OCI-LY1 (cell line): ENCODE measurements at regions not wholly inside any gene's neighbourhood (a gene's known extent, or its start where the extent isn't known, plus 50 kb on each side); places are given as distances from the start of the nearest gene placed in this dataset.

Experiments used
- H2AFZ ChIP-seq: fragments of 200-600 bp; sonication (generic), shearing (Covaris generic); 2 replicates; pipeline ENCODE4 v1.6.0; 2014; ENCODE audit warnings: antibody characterized with exemption, mild to moderate bottlenecking, low read length
- H3F3A ChIP-seq: fragments of 200-600 bp; sonication (generic), shearing (Covaris generic); 2 replicates; pipeline ENCODE4 v1.6.0; 2014; ENCODE audit warnings: mild to moderate bottlenecking, antibody characterized with exemption, low read length, moderate library complexity; ENCODE audit not compliant: insufficient read depth
- H3K27ac ChIP-seq: fragments of 200-600 bp; sonication (generic); 2 replicates; pipeline ENCODE4 v1.5.1; 2014; ENCODE audit warnings: low read length, mixed run types, mild to moderate bottlenecking, low read depth; ENCODE audit not compliant: poor library complexity, severe bottlenecking
- H3K27me3 ChIP-seq: fragments of 200-600 bp; sonication (generic); 2 replicates; pipeline ENCODE4 v1.6.0; 2014; ENCODE audit warnings: antibody characterized with exemption, mild to moderate bottlenecking, low read length, moderate library complexity; ENCODE audit not compliant: insufficient read depth
- H3K36me3 ChIP-seq: fragments of 200-600 bp; sonication (generic); 2 replicates; pipeline ENCODE4 v1.6.1; 2014; ENCODE audit warnings: mild to moderate bottlenecking, antibody characterized with exemption, low read length, moderate library complexity, mixed read lengths; ENCODE audit not compliant: insufficient read depth
- H3K4me1 ChIP-seq: fragments of 200-600 bp; sonication (generic); 2 replicates; pipeline ENCODE4 v1.5.1; 2014; ENCODE audit warnings: mild to moderate bottlenecking, low read length, moderate library complexity; ENCODE audit not compliant: insufficient read depth, severe bottlenecking
- H3K4me2 ChIP-seq: fragments of 200-600 bp; sonication (generic), shearing (Covaris generic); 2 replicates; pipeline ENCODE4 v1.6.1; 2014; ENCODE audit warnings: low read length
- H3K4me3 ChIP-seq: fragments of 200-600 bp; sonication (generic); 2 replicates; pipeline ENCODE4 v1.5.1; 2014; ENCODE audit warnings: low read length, low read depth, mild to moderate bottlenecking, mixed read lengths; ENCODE audit not compliant: poor library complexity, severe bottlenecking
- H3K79me2 ChIP-seq: fragments of 200-600 bp; shearing (Covaris generic); 2 replicates; pipeline ENCODE4 v1.6.1; 2016; ENCODE audit warnings: mixed run types, low read length, mixed read lengths; ENCODE audit not compliant: insufficient read depth
- H3K9ac ChIP-seq: fragments of 200-600 bp; sonication (generic), shearing (Covaris generic); 2 replicates; pipeline ENCODE4 v1.6.1; 2014; ENCODE audit warnings: mild to moderate bottlenecking, low read length, mixed read lengths
- H3K9me2 ChIP-seq: fragments of 200-600 bp; sonication (generic), shearing (Covaris generic); 2 replicates; pipeline ENCODE4 v1.6.1; 2014; ENCODE audit warnings: low read depth, mild to moderate bottlenecking, low read length, mixed read lengths
- H3K9me3 ChIP-seq: fragments of 200-600 bp; shearing (Covaris generic); 2 replicates; pipeline ENCODE4 v1.6.1; 2014; ENCODE audit warnings: low read length, mixed read lengths
- H4K20me1 ChIP-seq: fragments of 200-600 bp; sonication (generic), shearing (Covaris generic); 2 replicates; pipeline ENCODE4 v1.6.0; 2016; ENCODE audit warnings: mild to moderate bottlenecking, low read length; ENCODE audit not compliant: insufficient read depth
- EZH2 ChIP-seq: fragments of 200-600 bp; sonication (generic), shearing (Covaris generic); IDR thresholded peaks from 2 replicates; pipeline ENCODE4 v1.8.0; 2017; ENCODE audit warnings: borderline replicate concordance, mixed run types, mild to moderate bottlenecking, antibody characterized with exemption, low read length, moderate library complexity, mixed read lengths
- TF ChIP-seq, protein P1 (sequence below): fragments of 200-600 bp; sonication (generic), shearing (Covaris generic); IDR thresholded peaks from 2 replicates; pipeline ENCODE4 v1.5.1; 2017; ENCODE audit warnings: mild to moderate bottlenecking, antibody characterized with exemption, low read length, moderate library complexity, mixed read lengths

DNA sequence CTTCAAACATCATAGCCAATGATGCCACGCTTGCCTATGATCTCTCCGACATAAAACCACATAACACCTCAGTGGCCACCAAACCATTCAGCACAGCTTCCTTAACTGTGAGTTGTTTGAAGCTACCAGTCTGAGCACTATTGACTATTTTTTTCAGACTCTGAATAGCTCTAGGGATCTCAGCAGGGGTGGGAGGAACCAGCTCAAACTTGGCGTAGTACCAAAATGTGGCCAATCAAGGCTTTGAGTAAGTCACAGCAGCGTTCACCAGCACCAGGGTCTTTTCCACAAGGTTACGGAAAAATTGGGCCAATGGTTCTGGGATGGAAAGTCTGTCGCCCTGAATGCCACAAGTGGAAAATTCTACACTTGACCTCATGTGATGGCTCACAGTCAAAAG is 70.6 kb downstream of the SMPDL3A start:
- Histone ChIP-seq H3K9me2 (no peaks in the 10 kb centered on the region), H2AFZ (no peak overlapping the region), H3K9ac (no peak overlapping the region), H3K27me3 (no peaks in the 10 kb centered on the region), H3K9me3 (no peaks in the 10 kb centered on the region), H3K4me1 (no peaks in the 10 kb centered on the region), H3K36me3 (no peaks in the 10 kb centered on the region), H3K79me2 (no peaks in the 10 kb centered on the region), H3K4me2 (no peak overlapping the region), H3F3A (no peaks in the 10 kb centered on the region), H3K27ac (no peak overlapping the region), H3K4me3 (no peak overlapping the region), H4K20me1 (no peaks in the 10 kb centered on the region)
- no peak for TF ChIP-seq EZH2
- TF ChIP-seq, protein P1, sequence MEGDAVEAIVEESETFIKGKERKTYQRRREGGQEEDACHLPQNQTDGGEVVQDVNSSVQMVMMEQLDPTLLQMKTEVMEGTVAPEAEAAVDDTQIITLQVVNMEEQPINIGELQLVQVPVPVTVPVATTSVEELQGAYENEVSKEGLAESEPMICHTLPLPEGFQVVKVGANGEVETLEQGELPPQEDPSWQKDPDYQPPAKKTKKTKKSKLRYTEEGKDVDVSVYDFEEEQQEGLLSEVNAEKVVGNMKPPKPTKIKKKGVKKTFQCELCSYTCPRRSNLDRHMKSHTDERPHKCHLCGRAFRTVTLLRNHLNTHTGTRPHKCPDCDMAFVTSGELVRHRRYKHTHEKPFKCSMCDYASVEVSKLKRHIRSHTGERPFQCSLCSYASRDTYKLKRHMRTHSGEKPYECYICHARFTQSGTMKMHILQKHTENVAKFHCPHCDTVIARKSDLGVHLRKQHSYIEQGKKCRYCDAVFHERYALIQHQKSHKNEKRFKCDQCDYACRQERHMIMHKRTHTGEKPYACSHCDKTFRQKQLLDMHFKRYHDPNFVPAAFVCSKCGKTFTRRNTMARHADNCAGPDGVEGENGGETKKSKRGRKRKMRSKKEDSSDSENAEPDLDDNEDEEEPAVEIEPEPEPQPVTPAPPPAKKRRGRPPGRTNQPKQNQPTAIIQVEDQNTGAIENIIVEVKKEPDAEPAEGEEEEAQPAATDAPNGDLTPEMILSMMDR = no peak

DNA sequence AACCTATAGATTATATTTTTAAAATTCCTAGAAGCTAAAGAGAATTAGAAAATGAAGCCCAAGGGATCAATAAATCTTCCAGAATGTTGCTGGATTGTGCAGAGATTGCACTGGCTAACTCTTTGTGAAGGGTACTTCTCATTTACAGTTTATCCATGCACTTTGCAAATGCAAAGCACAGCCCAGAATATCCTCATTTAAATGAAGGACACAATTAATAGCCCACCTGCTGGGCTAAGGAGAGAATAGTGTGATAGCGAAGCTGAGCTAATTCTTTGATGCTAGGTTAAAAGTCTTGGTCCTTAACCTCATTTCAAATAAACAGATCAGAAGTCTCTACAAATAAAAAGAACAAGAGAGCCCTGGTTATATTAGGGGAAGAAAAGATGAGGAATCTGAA is 72.5 kb downstream of the SMPDL3A start:
- TF ChIP-seq EZH2 = no peak
- TF ChIP-seq, protein P1 = no peak
- no peaks in the 10 kb centered on the region for H3K4me1 ChIP-seq
- no peak overlapping the region for H3K9ac ChIP-seq

DNA sequence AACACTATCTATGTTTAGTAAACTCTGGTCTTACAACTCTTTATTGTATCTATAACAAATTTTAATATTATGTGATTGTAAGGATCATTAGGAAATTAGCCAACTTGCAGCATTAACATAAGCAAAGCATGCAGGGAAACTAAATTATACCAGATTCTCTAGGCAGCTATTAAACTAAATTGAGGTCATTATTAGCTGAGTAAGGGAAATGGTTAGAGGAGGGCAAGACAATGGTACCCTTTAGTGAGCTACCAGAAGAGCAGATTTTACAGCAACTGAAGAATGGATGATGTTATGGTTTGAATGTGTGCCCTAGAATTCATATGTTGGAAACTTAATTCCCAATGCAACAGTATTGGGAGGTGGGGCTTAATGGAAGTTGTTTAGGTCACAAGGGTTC is 79.1 kb downstream of the SMPDL3A start:
- Histone ChIP-seq H3K4me3 (no peak overlapping the region), H3K27me3 (no peaks in the 10 kb centered on the region), H3K27ac (no peak overlapping the region), H3K4me2 (no peak overlapping the region), H3K9ac (no peak overlapping the region), H3K79me2 (no peaks in the 10 kb centered on the region), H3K9me2 (no peaks in the 10 kb centered on the region), H3F3A (no peaks in the 10 kb centered on the region), H2AFZ (no peak overlapping the region), H3K9me3 (no peaks in the 10 kb centered on the region), H3K36me3 (no peaks in the 10 kb centered on the region), H4K20me1 (no peaks in the 10 kb centered on the region), H3K4me1 (no peaks in the 10 kb centered on the region)
- no peak for TF ChIP-seq EZH2
- TF ChIP-seq, protein P1 = no peak

More for the DNA sequence above, 72.5 kb downstream of the SMPDL3A start:
- Histone ChIP-seq H2AFZ (no peak overlapping the region), H3F3A (no peaks in the 10 kb centered on the region), H3K4me2 (no peak overlapping the region), H3K79me2 (no peaks in the 10 kb centered on the region), H4K20me1 (no peaks in the 10 kb centered on the region), H3K27ac (no peak overlapping the region), H3K36me3 (no peaks in the 10 kb centered on the region), H3K4me3 (no peak overlapping the region), H3K9me3 (no peaks in the 10 kb centered on the region), H3K27me3 (no peaks in the 10 kb centered on the region), H3K9me2 (no peaks in the 10 kb centered on the region)
